Heart left ventricle (tissue), 16 donors: ENCODE measurements at regions not wholly inside any gene's neighbourhood (a gene's known extent, or its start where the extent isn't known, plus 50 kb on each side); places are given as distances from the start of the nearest gene placed in this dataset.

Experiments used
- ATAC-seq, 4 donors: fragments of 200-7000 bp; cut with Tn5 transposase; one replicate each; pipeline ENCODE4 v1.9.1; 2020 to 2022; ENCODE audit warnings: moderate library complexity in 4 of 4, mild to moderate bottlenecking in 3 of 4, moderate number of reproducible peaks in 1 of 4
- DNase-seq, 5 donors: peaks; one replicate each; pipeline ENCODE4 v3.0.0-alpha.2; 2020
- H3K27ac ChIP-seq, 12 donors: fragments of 200-600 bp; sonication (generic) in 4 of 12; one replicate each; pipeline versions ENCODE4 v1.5.0 to v1.8.0; 2016 to 2022; ENCODE audit warnings: mild to moderate bottlenecking in 2 of 12
- H3K27me3 ChIP-seq, 9 donors: fragments of 200-600 bp; sonication (generic) in 2 of 9; one replicate each; pipeline versions ENCODE4 v1.5.1 to v1.8.0; 2016 to 2022; ENCODE audit warnings: mild to moderate bottlenecking in 3 of 9
- H3K36me3 ChIP-seq, 9 donors: fragments of 200-600 bp; sonication (generic) in 2 of 9; one replicate each; pipeline versions ENCODE4 v1.5.0 to v1.8.0; 2018 to 2022; ENCODE audit warnings: mild to moderate bottlenecking in 2 of 9
- H3K4me1 ChIP-seq, 12 donors: fragments of 200-600 bp; sonication (generic) in 4 of 12; one replicate each; pipeline versions ENCODE4 v1.5.0 to v1.8.0; 2016 to 2022; ENCODE audit warnings: mild to moderate bottlenecking in 3 of 12
- H3K4me3 ChIP-seq, 12 donors: fragments of 200-600 bp; sonication (generic) in 4 of 12; one replicate each; pipeline versions ENCODE4 v1.5.0 to v1.8.0; 2017 to 2022; ENCODE audit warnings: mild to moderate bottlenecking in 9 of 12, moderate library complexity in 4 of 12
- H3K9me3 ChIP-seq, 12 donors: fragments of 200-600 bp; sonication (generic) in 4 of 12; one replicate each; pipeline versions ENCODE4 v1.5.0 to v1.8.0; 2016 to 2022; ENCODE audit warnings: mild to moderate bottlenecking in 1 of 12
- POLR2A ChIP-seq, 2 donors: fragments of 450-650 bp; IDR thresholded peaks; one replicate each; pipeline ENCODE4 v1.6.1; 2017; ENCODE audit warnings: antibody characterized with exemption in 2 of 2, mild to moderate bottlenecking in 2 of 2, moderate library complexity in 2 of 2
- WGBS, 4 donors: extraction: QIAGEN DNeasy Blood & Tissue Kit in 2 of 4; methylation state at CpG; one replicate each; pipeline versions ENCODE4 v1.1.5 to v1.1.7; 2013 to 2018; 5-methylcytosine and 5-hydroxymethylcytosine counted together
- intact Hi-C, 10 donors: fragments of 100-400 bp; cut with DNase I; formaldehyde crosslinking; loops; one replicate each; pipeline versions ENCODE4 v1.11.1 to v1.14.2; 2022
- TF ChIP-seq, protein P1 (sequence below), 12 donors: fragments of 200-600 bp; sonication (generic) in 4 of 12; IDR thresholded peaks; one replicate each; pipeline versions ENCODE4 v1.5.0 to v1.8.0; 2018 to 2022; ENCODE audit warnings: antibody characterized with exemption in 12 of 12, mild to moderate bottlenecking in 5 of 12
- donor health status: ischemic (EF 13 %, LVEDD 7.1; RV severe dilation, severe dysfunction).
- donor health status: healthy with polysubstance abuse.
- donor health status: DM: no; HTN: yes; CAD: no.
- donor health status: DM: no; HTN: no; CAD: no.
- donor health status: ischemic (EF 25% LVEDD 6.9; RV normal size, moderate dysfunction).
- donor health status: ischemic (EF 25% LVEDD 5.7; RV mildly dilated, moderate dysfunction).
- donor health status: healthy.
- donor health status: DM: yes; HTN: yes; CAD: no.
- donor health status: ischemic (EF 35%, LVEDD 5.7; RV mildly dilated, moderate dysfunction).
- donor health status: nonischemic (EF 11% LVEDD 7.7; RV severe dilation, severe dysfunction).
- donor health status: DM: yes; HTN: yes; CAD: no.
- donor health status: PGD.
- donor health status: ischemic (EF 29% LVEDD 5.4; RV normal size, mild dysfunction).
- donor health status: nonischemic (EF 23%, LVEDD 6.1; RV moderate dilation, normal function).

DNA sequence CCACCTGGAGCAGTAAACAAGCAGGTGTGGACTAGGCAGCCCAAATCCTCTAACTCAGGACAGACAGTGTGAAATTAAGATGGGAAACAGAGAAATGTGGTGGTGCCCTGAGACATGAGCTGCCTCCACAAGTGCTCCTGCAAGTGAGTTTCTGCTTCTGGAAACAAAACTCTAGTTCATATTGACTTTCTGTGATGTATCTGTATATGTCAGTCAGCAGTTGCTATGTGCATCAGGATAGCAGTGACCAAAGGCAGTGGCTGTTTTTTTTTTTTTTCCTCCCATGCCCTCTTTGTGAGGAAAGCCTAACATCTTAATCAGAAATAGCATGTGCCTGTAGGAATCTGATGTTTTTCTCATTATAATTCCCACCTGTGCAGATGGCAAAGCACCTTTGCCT lies 318.4 kb upstream of the SEMA6A start:
- ATAC-seq (no peak), DNase-seq (no peak)
- no peaks in the 10 kb centered on the region for H3K27me3 ChIP-seq
- intact Hi-C loops, result no loop called here
- H3K4me3 ChIP-seq, result no peak overlapping the region
- no peaks in the 10 kb centered on the region for H3K9me3 ChIP-seq
- no peak overlapping the region for H3K27ac ChIP-seq
- H3K4me1 ChIP-seq, result no peaks in the 10 kb centered on the region
- no peak for TF ChIP-seq POLR2A (IDR thresholded peaks at IDR 0.05)
- TF ChIP-seq, protein P1, sequence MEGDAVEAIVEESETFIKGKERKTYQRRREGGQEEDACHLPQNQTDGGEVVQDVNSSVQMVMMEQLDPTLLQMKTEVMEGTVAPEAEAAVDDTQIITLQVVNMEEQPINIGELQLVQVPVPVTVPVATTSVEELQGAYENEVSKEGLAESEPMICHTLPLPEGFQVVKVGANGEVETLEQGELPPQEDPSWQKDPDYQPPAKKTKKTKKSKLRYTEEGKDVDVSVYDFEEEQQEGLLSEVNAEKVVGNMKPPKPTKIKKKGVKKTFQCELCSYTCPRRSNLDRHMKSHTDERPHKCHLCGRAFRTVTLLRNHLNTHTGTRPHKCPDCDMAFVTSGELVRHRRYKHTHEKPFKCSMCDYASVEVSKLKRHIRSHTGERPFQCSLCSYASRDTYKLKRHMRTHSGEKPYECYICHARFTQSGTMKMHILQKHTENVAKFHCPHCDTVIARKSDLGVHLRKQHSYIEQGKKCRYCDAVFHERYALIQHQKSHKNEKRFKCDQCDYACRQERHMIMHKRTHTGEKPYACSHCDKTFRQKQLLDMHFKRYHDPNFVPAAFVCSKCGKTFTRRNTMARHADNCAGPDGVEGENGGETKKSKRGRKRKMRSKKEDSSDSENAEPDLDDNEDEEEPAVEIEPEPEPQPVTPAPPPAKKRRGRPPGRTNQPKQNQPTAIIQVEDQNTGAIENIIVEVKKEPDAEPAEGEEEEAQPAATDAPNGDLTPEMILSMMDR (IDR thresholded peaks at IDR 0.05), result no peak
- H3K36me3 ChIP-seq, result no peaks in the 10 kb centered on the region

DNA sequence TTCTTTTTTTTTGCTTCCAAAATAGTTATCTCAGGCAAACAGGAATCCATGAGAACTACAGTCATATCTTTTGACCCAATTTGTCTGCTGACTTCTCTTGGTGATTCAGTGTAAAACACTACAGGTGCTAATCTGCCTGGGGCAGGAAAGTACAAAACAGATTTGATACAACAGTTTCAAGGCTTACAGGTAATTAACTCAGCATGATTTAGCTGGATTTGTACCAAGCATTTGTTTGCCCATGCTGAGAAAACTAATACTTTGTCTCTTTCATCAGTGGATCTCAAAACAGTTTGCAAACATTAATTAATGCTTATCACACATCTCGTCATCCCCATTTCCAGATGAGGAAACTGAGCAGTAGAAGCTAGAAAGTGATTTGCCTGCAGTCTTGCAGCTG lies 312.5 kb upstream of the SEMA6A start:
- H3K9me3 ChIP-seq, result no peaks in the 10 kb centered on the region
- ATAC-seq (no peak), DNase-seq (no peak)
- no peaks in the 10 kb centered on the region for H3K36me3 ChIP-seq
- no peaks in the 10 kb centered on the region for H3K27me3 ChIP-seq
- no peaks in the 10 kb centered on the region for H3K4me1 ChIP-seq
- no peak overlapping the region for H3K4me3 ChIP-seq
- WGBS, 4 donors, result 93 to 100% (median 98%) methylated on average over 1 of the region's 1 CpG
- intact Hi-C loops, result no loop called here
- no peak overlapping the region for H3K27ac ChIP-seq
- no peak for TF ChIP-seq POLR2A (IDR thresholded peaks at IDR 0.05)
- TF ChIP-seq, protein P1 (IDR thresholded peaks at IDR 0.05), result no peak

DNA sequence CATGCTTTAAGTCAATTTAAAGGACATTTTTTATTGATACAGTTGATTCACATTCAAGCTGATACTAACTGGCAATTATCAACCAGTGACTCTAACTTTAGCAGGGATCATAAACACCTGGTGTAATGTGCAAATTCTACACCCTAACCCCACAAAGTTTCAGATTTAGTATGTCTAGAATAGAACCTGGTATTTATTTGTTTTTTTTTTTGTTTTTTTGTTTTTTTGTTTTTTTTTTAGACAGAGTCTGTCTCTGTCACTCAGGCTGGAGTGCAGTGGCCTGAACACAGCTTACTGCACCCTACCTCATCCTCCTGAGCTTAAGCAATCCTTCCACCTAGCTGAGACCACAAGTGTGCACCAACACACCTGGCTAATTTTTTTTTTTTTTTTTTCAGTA lies 311.2 kb upstream of the SEMA6A start:
- Histone ChIP-seq H3K36me3 (no peaks in the 10 kb centered on the region), H3K9me3 (no peaks in the 10 kb centered on the region), H3K27me3 (no peaks in the 10 kb centered on the region), H3K27ac (no peak overlapping the region), H3K4me1 (no peaks in the 10 kb centered on the region), H3K4me3 (no peak overlapping the region)
- intact Hi-C loops, result no loop called here
- no peak for DNase-seq
- TF ChIP-seq, protein P1 (IDR thresholded peaks at IDR 0.05), result no peak
- no peak for TF ChIP-seq POLR2A (IDR thresholded peaks at IDR 0.05)
- no peak for ATAC-seq

DNA sequence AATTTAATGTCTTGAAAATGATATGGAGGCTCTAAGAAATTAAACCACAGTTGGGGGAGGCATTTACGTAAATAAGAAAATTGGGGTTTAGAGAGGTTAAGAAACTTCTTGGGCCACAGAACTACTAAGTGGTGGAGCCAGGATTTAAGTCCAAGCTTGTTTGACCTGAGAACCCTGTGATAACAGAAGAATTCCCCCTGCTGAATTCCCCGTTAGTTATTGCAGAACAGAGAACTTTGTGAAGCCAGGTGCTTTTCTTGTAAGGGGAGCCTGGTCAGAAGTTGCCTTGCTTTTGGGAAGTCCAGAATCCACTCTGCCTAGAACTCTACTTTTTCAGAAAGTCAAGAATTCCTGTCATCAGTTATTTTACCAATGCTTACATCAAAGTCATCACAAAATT lies 309.3 kb upstream of the SEMA6A start:
- Histone ChIP-seq H3K27me3 (no peaks in the 10 kb centered on the region), H3K4me1 (no peaks in the 10 kb centered on the region), H3K27ac (no peak overlapping the region), H3K4me3 (no peak overlapping the region), H3K9me3 (peaks cover 0 to 7% (median 0%) of the 10 kb centered on the region in 12 donors), H3K36me3 (no peaks in the 10 kb centered on the region)
- intact Hi-C loops, result no loop called here
- ATAC-seq (no peak), DNase-seq (no peak)
- TF ChIP-seq POLR2A (IDR thresholded peaks at IDR 0.05), result no peak
- TF ChIP-seq, protein P1 (IDR thresholded peaks at IDR 0.05), result no peak
- WGBS, 4 donors, result 91 to 95% (median 92%) methylated on average over 2 of the region's 2 CpGs
